Upper lobe of left lung (tissue), 4 donors: ENCODE measurements at regions not wholly inside any gene's neighbourhood (a gene's known extent, or its start where the extent isn't known, plus 50 kb on each side); places are given as distances from the start of the nearest gene placed in this dataset.

Source experiments
- POLR2A ChIP-seq, 4 donors: fragments of 450-650 bp; IDR thresholded peaks; one replicate each; pipeline ENCODE4 v1.5.1; 2016 to 2017; ENCODE audit warnings: antibody characterized with exemption in 4 of 4, mild to moderate bottlenecking in 2 of 4
- TF ChIP-seq, protein P1 (sequence below), 6 experiments: fragments of 450-650 bp in 4 of 6; fragments of 200-600 bp in 2 of 6; sonication (generic) in 2 of 6; IDR thresholded peaks; one replicate each; pipeline ENCODE4 v1.5.1; 2016 to 2019; ENCODE audit warnings: antibody characterized with exemption in 6 of 6

DNA sequence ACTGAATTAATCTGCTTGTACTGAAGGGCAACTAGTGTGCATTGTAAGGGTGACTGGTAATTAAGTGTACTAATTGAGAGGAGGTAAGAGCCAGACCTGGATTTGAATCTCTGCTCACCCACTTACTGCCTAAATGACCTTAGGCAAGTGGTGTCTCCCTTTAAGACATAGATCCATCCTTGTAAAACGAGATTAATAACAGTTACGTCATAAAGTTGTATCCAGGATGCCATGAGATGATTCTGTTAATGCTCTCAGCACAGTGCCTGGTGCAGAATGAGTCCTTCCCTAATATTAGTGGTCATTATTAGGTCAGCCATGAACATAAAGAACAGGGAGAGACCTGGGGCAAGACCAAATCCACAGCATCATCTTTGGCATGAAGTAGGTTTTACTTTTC lies 470.1 kb downstream of the MAFB start:
- TF ChIP-seq, protein P1, sequence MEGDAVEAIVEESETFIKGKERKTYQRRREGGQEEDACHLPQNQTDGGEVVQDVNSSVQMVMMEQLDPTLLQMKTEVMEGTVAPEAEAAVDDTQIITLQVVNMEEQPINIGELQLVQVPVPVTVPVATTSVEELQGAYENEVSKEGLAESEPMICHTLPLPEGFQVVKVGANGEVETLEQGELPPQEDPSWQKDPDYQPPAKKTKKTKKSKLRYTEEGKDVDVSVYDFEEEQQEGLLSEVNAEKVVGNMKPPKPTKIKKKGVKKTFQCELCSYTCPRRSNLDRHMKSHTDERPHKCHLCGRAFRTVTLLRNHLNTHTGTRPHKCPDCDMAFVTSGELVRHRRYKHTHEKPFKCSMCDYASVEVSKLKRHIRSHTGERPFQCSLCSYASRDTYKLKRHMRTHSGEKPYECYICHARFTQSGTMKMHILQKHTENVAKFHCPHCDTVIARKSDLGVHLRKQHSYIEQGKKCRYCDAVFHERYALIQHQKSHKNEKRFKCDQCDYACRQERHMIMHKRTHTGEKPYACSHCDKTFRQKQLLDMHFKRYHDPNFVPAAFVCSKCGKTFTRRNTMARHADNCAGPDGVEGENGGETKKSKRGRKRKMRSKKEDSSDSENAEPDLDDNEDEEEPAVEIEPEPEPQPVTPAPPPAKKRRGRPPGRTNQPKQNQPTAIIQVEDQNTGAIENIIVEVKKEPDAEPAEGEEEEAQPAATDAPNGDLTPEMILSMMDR (IDR thresholded peaks at IDR 0.05), result no peak
- TF ChIP-seq POLR2A (IDR thresholded peaks at IDR 0.05), result no peak
